Suppressor macrophage treated with lipopolysaccharide for 4 hours (primary cell): ENCODE measurements at regions not wholly inside any gene's neighbourhood (a gene's known extent, or its start where the extent isn't known, plus 50 kb on each side); places are given as distances from the start of the nearest gene placed in this dataset.
A peak's percentile ranks its signal among the peaks of the same experiment; 100 is the strongest.

Experiments used
- DNase-seq: peaks from one replicate; pipeline ENCODE4 v3.0.0-alpha.2; 2020

GRCh38 chr7:22561895-22562593, 62.1 kb upstream of the STEAP1B start:
- no peak for DNase-seq

GRCh38 chr7:22561321-22561811, 61.4 kb upstream of the STEAP1B start:
- no peak for DNase-seq

- DNase-seq, result peak; percentile 88
Measured at GRCh38 chr7:22559829-22560489, 60.0 kb upstream of the STEAP1B start.

GRCh38 chr7:22557167-22557566, 57.2 kb upstream of the STEAP1B start:
- DNase-seq, result no peak

GRCh38 chr7:22555476-22555875, 55.5 kb upstream of the STEAP1B start:
- DNase-seq, result no peak

GRCh38 chr7:22554184-22554583, 54.2 kb upstream of the STEAP1B start:
- no peak for DNase-seq

- DNase-seq, result no peak
Measured at GRCh38 chr7:22551768-22552513, 52.0 kb upstream of the STEAP1B start.

- no peak for DNase-seq
Measured at GRCh38 chr7:22550514-22551030, 50.6 kb upstream of the STEAP1B start.

- no peak for DNase-seq
Measured at GRCh38 chr7:22549667-22550513, 49.9 kb upstream of the STEAP1B start.
